ENCODE measurements at regions not wholly inside any gene's neighbourhood (a gene's known extent, or its start where the extent isn't known, plus 50 kb on each side); places are given as distances from the start of the nearest gene placed in this dataset.

- POLR2A ChIA-PET, result no interaction called here
- CTCF ChIA-PET, result no interaction called here
- TF ChIP-seq POLR2AphosphoS5 (IDR thresholded peaks at IDR 0.05; ENCODE audit: low read depth, low read length), result no peak
- no peak for TF ChIP-seq RCOR1 (IDR thresholded peaks at IDR 0.05; ENCODE audit: low read length)
- no peak for TF ChIP-seq GATA2 (CRISPR knock-in tag; IDR thresholded peaks at IDR 0.05)
- TF ChIP-seq EZH2phosphoT487 (IDR thresholded peaks at IDR 0.05; ENCODE audit: borderline replicate concordance, low read depth), result no peak
- TF ChIP-seq YY1 (IDR thresholded peaks at IDR 0.05; ENCODE audit: low read depth), result no peak
- TF ChIP-seq, protein P1, sequence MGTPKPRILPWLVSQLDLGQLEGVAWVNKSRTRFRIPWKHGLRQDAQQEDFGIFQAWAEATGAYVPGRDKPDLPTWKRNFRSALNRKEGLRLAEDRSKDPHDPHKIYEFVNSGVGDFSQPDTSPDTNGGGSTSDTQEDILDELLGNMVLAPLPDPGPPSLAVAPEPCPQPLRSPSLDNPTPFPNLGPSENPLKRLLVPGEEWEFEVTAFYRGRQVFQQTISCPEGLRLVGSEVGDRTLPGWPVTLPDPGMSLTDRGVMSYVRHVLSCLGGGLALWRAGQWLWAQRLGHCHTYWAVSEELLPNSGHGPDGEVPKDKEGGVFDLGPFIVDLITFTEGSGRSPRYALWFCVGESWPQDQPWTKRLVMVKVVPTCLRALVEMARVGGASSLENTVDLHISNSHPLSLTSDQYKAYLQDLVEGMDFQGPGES (IDR thresholded peaks at IDR 0.05; ENCODE audit: low read depth, low read length), result no peak
- TF ChIP-seq MAX (IDR thresholded peaks at IDR 0.05; ENCODE audit: low read depth), result no peak
- TF ChIP-seq TAF1 (IDR thresholded peaks at IDR 0.05; ENCODE audit: borderline replicate concordance, low read depth, low read length), result no peak
- no peak for TF ChIP-seq CHD2 (IDR thresholded peaks at IDR 0.05; ENCODE audit: low read length, partially characterized antibody)
- no peak for TF ChIP-seq ELF1 (IDR thresholded peaks at IDR 0.05)
- TF ChIP-seq, protein P2, sequence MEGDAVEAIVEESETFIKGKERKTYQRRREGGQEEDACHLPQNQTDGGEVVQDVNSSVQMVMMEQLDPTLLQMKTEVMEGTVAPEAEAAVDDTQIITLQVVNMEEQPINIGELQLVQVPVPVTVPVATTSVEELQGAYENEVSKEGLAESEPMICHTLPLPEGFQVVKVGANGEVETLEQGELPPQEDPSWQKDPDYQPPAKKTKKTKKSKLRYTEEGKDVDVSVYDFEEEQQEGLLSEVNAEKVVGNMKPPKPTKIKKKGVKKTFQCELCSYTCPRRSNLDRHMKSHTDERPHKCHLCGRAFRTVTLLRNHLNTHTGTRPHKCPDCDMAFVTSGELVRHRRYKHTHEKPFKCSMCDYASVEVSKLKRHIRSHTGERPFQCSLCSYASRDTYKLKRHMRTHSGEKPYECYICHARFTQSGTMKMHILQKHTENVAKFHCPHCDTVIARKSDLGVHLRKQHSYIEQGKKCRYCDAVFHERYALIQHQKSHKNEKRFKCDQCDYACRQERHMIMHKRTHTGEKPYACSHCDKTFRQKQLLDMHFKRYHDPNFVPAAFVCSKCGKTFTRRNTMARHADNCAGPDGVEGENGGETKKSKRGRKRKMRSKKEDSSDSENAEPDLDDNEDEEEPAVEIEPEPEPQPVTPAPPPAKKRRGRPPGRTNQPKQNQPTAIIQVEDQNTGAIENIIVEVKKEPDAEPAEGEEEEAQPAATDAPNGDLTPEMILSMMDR (IDR thresholded peaks at IDR 0.05), result no peak
- no peak for TF ChIP-seq NFIC (IDR thresholded peaks at IDR 0.05; ENCODE audit: borderline replicate concordance)
- no peak for TF ChIP-seq JUND (IDR thresholded peaks at IDR 0.05)
- TF ChIP-seq FOSL2 (IDR thresholded peaks at IDR 0.05; ENCODE audit: borderline replicate concordance, low read depth), result no peak
- TF ChIP-seq MXI1 (IDR thresholded peaks at IDR 0.05; ENCODE audit: low read depth, low read length), result no peak
- no peak for TF ChIP-seq SMC3 (IDR thresholded peaks at IDR 0.05; ENCODE audit: low read depth, low read length)
- TF ChIP-seq RXRA (IDR thresholded peaks at IDR 0.05; ENCODE audit: borderline replicate concordance, low read depth), result no peak
- no peak for TF ChIP-seq FOXM1 (IDR thresholded peaks at IDR 0.05; ENCODE audit: low read depth)
Measured at GRCh38 chr13:68523838-68524424, 1293.8 kb upstream of the PCDH9 start.

More at GRCh38 chr13:68523838-68524424, 1293.8 kb upstream of the PCDH9 start:
- DNase-seq, result no peak
- Histone ChIP-seq H3F3A (replicated peaks; ENCODE audit: insufficient read depth) (no peaks in the 10 kb centered on the region), H3K79me2 (ENCODE audit: insufficient read depth) (no peaks in the 10 kb centered on the region), H3K4me3 (ENCODE audit: low read depth in 2 of 2, low read length in 1 of 2) (no peak overlapping the region), H3K9me3 (no peaks in the 10 kb centered on the region), H3K4me2 (no peak overlapping the region), H4K20me1 (ENCODE audit: insufficient read depth) (no peaks in the 10 kb centered on the region), H2AFZ (ENCODE audit: low read depth) (no peak overlapping the region), H3K27ac (ENCODE audit: low read depth in 2 of 2, low read length in 1 of 2) (no peak overlapping the region), H3K27me3 (ENCODE audit: insufficient read depth) (no peaks in the 10 kb centered on the region), H3K9me2 (no peaks in the 10 kb centered on the region), H3K4me1 (ENCODE audit: control insufficient read depth in 1 of 2, insufficient read depth in 2 of 2, low read depth in 1 of 2, low read length in 1 of 2) (no peaks in the 10 kb centered on the region; a peak in 1 of 4 replicates), H3K9ac (no peak overlapping the region), H3K36me3 (replicated peaks in 1 of 2; ENCODE audit: control insufficient read depth in 1 of 2, insufficient read depth in 2 of 2, low read length in 1 of 2) (no peaks in the 10 kb centered on the region)
- WGBS (ENCODE audit: low lambda C conversion rate), result 43% methylated on average over 5 of the region's 30 CpGs

Data from SK-N-SH (cell line).